Mucosa of descending colon (tissue), 3 donors: ENCODE measurements at regions not wholly inside any gene's neighbourhood (a gene's known extent, or its start where the extent isn't known, plus 50 kb on each side); places are given as distances from the start of the nearest gene placed in this dataset.

Source experiments
- ATAC-seq: fragments of 200-7000 bp; cut with Tn5 transposase; one replicate; pipeline ENCODE4 v1.9.1; 2020; ENCODE audit warnings: mild to moderate bottlenecking, moderate library complexity
- DNase-seq, 3 donors: peaks; one replicate each; pipeline ENCODE4 v3.0.0-alpha.2; 2020
- H3K36me3 ChIP-seq: fragments of 200-600 bp; one replicate; pipeline ENCODE4 v1.8.0; 2021; ENCODE audit warnings: low read depth, mild to moderate bottlenecking
- H3K4me1 ChIP-seq: fragments of 200-600 bp; one replicate; pipeline ENCODE4 v1.8.0; 2021; ENCODE audit warnings: low read depth, mild to moderate bottlenecking
- H3K4me3 ChIP-seq: fragments of 200-600 bp; one replicate; pipeline ENCODE4 v1.8.0; 2021; ENCODE audit warnings: mild to moderate bottlenecking
- H3K9me3 ChIP-seq: fragments of 200-600 bp; one replicate; pipeline ENCODE4 v1.8.0; 2021; ENCODE audit warnings: mild to moderate bottlenecking
- CTCF ChIP-seq: fragments of 200-600 bp; IDR thresholded peaks from one replicate; pipeline ENCODE4 v1.8.0; 2022; ENCODE audit warnings: antibody characterized with exemption, mild to moderate bottlenecking
- intact Hi-C, 2 donors: fragments of 100-400 bp; cut with DNase I in 1 of 2; cut with micrococcal nuclease in 1 of 2; formaldehyde crosslinking; loops; one replicate each; pipeline versions ENCODE4 v1.11.0 to v1.11.1; 2022; cut with DNase I, micrococcal nuclease
- donor health status: DM: no; HTN: no; CAD: no; lungs with moderate emphysema.
- donor health status: DM: no; HTN: no; CAD: no.
- donor health status: DM: no; HTN: yes; CAD: no.

DNA sequence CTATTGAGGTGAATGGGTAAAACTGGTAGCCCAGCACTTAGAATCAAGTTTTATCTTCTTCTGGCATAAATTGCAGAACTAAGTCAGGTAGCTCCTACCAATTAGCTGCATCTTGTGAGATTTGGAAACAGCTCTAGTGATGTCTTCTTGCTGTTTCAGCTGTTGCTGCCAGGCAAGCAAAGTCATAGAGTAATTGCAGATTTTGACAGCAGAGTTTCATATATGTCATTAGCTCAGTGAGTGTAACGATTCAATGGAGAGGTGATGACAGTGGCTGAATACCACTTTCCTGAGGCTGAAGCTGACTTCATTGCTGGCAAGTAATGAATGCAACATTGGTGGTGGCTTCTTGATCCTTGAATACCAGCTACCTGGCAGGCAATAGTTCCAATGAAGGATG, 1109.7 kb upstream of the CDH18 start:
- H3K9me3 ChIP-seq: peaks cover 17% of the 10 kb centered on the region
- no peak for TF ChIP-seq CTCF
- no peaks in the 10 kb centered on the region for H3K4me1 ChIP-seq
- DNase-seq (no peak), ATAC-seq (no peak)
- intact Hi-C loops: no loop called here
- H3K36me3 ChIP-seq: no peaks in the 10 kb centered on the region
- no peak overlapping the region for H3K4me3 ChIP-seq

DNA sequence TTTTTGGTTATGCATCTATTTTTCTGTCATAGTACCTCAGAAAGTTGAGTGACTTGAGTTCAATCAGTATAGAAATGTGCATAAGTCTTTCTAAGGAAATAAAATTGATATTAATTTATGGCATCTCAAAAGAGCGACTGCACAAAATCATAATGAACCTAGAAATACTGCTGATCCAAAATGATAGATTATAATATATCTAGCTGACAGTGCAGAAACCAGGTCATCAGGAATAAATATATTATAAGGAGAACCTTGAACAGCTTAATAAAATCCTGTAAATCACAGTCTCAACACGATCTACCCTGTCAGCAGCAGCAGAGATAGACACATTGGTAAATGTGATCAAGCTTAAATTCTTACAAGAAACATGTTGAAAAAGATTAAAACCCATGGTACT, 1106.6 kb upstream of the CDH18 start:
- no peak for TF ChIP-seq CTCF
- intact Hi-C loops: no loop called here
- H3K4me1 ChIP-seq: no peaks in the 10 kb centered on the region

DNA sequence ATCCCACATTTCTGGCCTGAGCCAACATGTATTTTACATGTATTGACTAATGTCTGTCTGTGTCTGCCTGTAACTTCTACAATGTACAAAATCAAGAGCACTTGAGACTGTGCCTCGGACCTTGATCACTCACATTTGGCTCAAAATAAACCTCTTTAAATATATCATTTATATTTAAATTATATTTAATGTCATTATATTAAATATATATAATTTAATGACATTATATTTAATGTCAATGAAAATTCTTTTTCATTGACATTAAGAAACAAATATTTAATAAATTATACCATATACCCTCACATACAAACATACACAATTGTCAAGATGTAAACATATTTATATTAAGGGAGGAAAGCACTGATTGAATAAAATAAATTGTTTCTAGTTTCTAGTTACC, 1099.8 kb upstream of the CDH18 start:
- intact Hi-C loops: no loop called here
- no peak for TF ChIP-seq CTCF
- DNase-seq (no peak), ATAC-seq (no peak)
- H3K4me3 ChIP-seq: no peak overlapping the region
- H3K4me1 ChIP-seq: no peaks in the 10 kb centered on the region
- no peaks in the 10 kb centered on the region for H3K36me3 ChIP-seq
- H3K9me3 ChIP-seq: peaks cover 38% of the 10 kb centered on the region

More for the DNA sequence above, 1106.6 kb upstream of the CDH18 start:
- no peak overlapping the region for H3K4me3 ChIP-seq
- DNase-seq (no peak), ATAC-seq (no peak)
- no peaks in the 10 kb centered on the region for H3K36me3 ChIP-seq
- peaks cover 25% of the 10 kb centered on the region for H3K9me3 ChIP-seq

- no peak for ATAC-seq
- DNase-seq: no peak
Measured at GRCh38 chr5:21085791-21086190, 1097.8 kb upstream of the CDH18 start.

DNA sequence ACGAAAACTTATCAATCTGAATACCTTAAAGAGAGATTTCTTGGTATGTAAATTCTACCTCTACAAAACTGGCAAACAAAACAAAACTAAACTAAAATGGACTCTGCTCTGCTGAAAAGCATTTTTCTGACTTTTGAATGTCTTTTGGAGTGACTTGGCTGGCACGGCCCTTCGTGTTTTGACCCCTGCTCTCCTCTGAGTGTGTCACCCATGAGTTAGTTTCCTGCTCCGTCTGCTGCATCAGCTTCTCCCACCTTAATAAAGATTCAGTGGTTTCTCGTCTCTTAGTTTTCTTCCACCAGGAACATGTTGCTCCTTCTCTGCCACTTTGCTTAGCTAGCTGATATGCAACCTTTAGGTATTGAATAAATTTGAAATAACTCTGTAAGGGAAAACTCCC, 1084.0 kb upstream of the CDH18 start:
- intact Hi-C loops: no loop called here
- Histone ChIP-seq H3K36me3 (no peaks in the 10 kb centered on the region), H3K4me1 (no peaks in the 10 kb centered on the region), H3K9me3 (peaks cover 31% of the 10 kb centered on the region), H3K4me3 (no peak overlapping the region)
- ATAC-seq (no peak), DNase-seq (no peak)
- no peak for TF ChIP-seq CTCF

More at GRCh38 chr5:21085791-21086190, 1097.8 kb upstream of the CDH18 start:
- no peak for TF ChIP-seq CTCF
- Histone ChIP-seq H3K9me3 (peaks cover 39% of the 10 kb centered on the region), H3K4me1 (no peaks in the 10 kb centered on the region), H3K36me3 (no peaks in the 10 kb centered on the region), H3K4me3 (no peak overlapping the region)
- intact Hi-C loops: no loop called here

- no peaks in the 10 kb centered on the region for H3K36me3 ChIP-seq
- DNase-seq (no peak), ATAC-seq (no peak)
- H3K4me3 ChIP-seq: no peak overlapping the region
- H3K9me3 ChIP-seq: peaks cover 29% of the 10 kb centered on the region
- intact Hi-C loops: no loop called here
- no peak for TF ChIP-seq CTCF
- no peaks in the 10 kb centered on the region for H3K4me1 ChIP-seq
Measured at GRCh38 chr5:21071421-21071820, 1083.4 kb upstream of the CDH18 start.
